HS-5 (cell line): ENCODE measurements at regions not wholly inside any gene's neighbourhood (a gene's known extent, or its start where the extent isn't known, plus 50 kb on each side); places are given as distances from the start of the nearest gene placed in this dataset.
"Not testable (repeated sequence)": the region's sequence is repeated elsewhere in the genome, so short reads cannot be mapped to it uniquely, and the experiment has no call there.

Source experiments
- DNase-seq: peaks from one replicate; pipeline ENCODE4 v3.0.0-alpha.2; 2012; ENCODE audit warnings: low read depth

DNA sequence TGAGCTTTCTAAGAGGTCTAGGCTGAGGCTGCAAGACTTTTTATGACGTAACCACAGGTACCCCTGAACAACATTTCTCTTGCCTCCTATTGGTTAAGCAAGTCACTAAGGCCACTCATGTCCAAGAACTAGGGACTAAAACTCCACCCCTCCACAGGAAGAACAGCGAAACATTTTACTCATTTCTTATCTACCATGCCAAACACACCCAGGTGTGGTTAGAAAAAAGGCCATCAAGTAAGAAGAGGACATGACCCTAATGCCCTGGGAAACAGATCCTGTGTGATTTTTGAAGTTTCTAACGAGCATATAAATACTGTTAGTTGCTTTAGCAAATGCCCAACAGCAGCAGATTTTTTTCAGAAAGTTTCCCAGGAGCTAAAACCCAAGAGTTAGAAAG lies 282.4 kb upstream of the DYNLRB2 start:
- DNase-seq: no peak

DNA sequence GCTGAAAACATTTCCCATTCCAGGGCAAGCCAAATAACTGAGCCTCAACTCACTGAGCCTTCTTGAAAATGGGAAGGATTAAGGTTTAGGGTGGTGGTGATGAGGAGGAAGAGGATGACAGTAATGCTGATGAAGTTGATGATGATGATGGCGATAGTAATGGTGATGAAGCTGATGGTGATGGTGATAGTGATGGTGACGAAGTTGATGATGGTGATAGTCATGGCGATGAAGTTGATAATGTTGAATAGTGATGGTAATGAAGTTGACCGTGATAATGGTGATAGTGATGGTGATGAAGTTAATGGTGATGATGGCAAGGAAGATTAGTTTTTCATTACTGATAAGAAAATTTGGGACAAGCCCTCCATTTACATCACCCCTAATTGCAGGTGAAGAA lies 285.8 kb upstream of the DYNLRB2 start:
- no peak for DNase-seq

DNA sequence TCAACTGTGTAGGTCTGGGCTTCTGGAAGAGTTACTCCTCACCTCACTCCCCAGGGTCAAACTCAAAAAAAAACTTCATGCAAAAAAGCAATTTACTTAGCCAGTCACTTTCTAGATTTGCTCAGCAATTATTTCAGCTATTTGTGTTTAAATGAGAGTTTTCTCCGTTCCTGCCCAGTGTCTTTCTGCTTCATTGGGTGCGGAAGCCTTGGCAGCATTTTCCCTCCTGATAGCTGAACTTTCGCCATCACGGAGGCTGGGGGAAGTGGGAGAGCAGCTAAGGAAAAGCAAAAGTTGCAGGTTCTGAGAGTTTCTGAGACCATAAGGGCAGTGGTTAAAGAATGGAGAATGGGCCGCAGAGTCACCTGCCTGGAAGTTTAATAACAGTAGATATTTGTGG lies 287.1 kb upstream of the DYNLRB2 start:
- no peak for DNase-seq

DNA sequence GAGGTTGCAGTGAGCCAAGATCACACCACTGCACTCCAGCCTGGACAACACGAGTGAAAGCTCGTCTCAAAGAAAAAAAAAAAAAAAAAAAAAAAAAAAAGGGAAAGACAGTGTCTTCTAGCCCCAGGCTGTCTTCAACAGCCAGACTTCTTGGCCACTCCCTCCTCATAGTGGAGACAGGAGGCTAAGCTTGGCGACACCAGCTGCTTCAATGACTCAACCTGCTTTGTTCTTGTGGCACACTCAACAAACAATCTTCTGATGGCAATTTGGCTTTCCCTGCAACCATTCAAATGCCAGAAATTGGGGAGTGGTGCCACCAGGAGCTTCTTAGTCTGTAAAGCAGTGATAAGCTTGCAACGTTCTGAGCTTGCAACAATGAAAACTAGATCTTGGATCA lies 290.4 kb upstream of the DYNLRB2 start:
- DNase-seq: no peak

DNA sequence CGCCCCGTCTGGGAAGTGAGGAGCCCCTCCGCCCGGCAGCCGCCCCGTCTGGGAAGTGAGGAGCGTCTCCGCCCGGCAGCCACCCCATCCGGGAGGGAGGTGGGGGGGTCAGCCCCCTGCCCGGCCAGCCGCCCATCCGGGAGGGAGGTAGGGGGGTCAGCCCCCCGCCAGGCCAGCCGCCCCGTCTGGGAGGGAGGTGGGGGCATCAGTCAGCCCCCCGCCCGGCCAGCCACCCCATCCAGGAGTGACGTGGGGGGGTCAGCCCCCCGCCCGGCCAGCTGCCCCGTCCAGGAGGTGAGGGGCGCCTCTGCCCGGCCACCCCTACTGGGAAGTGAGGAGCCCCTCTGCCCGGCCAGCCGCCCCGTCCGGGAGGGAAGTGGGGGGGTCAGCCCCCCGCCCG lies 297.5 kb upstream of the DYNLRB2 start:
- DNase-seq: not testable (repeated sequence)

DNA sequence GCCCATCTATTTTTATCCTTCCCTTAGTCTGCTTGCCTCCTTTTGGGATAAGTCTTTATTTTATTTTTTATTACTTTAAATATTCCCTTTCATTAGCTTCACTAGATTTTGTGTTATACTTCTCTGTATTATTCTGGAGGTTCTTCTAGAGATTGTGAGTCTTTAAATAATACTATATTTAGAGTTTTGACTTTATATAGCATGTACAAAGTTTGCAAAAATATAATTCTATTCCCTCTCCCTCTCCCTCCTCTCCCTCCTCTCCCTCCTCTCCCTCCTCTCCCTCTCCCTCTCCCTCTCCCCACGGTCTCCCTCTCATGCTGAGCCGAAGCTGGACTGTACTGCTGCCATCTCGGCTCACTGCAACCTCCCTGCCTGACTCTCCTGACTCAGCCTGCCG lies 298.5 kb upstream of the DYNLRB2 start:
- not testable (repeated sequence) for DNase-seq

DNA sequence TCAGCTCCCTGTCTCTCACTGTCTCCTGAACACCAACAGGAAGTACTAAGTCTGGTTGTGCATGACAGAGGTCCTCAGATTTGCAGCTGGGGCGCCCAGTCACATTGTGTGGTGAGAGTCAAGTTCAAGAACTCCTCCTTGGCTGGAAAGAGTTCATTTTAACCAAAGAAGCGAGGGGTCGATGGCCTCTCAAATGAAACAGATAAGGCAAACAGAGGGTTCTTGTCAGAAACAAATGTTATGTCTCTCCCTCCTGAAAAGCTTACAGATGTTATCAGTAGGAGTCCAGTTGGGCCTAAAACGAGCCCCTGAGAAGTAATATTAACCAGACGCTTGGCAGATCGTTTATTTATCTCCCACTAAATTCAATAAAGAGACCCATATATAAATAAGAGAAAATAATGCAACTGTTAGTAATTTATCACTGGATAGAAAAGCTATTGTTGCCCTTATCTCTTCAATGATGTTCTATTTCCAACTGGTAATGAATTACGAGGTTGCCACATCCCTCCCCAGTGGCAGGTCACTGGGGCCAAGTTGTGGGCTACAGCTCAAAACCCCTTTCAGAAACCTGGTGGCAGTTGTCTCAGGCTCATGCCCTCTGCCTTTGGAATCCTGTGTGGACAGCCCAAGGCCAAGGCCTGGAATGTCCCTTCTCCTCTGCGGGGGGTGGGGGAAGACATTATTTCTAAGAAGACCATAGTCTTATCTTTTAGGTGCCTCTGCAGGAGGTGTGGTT lies 307.5 kb upstream of the DYNLRB2 start:
- no peak for DNase-seq

DNA sequence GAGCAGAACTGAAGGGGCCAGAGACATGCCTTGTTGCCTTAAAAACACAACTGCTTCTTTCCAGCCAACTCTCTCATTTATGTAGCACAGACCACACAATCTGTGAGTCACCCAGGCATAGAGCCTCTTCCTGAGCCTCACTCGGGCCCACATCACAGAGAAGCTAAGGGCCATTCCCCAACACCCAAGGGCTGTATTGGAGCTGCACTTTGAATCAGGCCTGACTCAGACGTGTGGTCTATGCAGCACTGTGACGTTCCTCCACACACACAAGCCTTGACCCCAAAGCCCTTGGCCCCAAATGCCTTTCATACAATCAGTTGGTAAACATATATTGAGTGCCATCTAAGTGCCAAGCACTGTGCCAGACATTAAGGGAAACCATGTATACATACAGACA lies 308.9 kb upstream of the DYNLRB2 start:
- DNase-seq: peak; percentile 2

DNA sequence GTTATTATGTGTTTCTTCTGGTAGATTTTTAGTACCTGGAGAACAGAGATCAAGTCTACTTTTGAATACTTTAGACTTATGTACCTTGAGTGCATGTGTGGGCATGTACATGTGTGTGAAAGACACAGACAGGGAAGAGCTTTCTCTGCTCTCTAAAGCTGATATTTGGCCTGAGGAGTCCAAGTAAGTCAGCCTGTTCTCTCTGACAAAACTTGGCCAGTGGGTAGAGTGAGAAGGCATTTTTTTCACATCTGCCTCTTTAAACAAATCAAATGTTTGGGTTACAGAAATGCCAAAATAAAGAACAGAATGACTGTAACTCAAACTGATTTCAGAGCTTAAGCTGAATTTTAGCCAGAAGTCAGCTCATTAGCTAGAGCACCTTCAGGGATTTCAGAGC lies 309.7 kb upstream of the DYNLRB2 start:
- no peak for DNase-seq

DNA sequence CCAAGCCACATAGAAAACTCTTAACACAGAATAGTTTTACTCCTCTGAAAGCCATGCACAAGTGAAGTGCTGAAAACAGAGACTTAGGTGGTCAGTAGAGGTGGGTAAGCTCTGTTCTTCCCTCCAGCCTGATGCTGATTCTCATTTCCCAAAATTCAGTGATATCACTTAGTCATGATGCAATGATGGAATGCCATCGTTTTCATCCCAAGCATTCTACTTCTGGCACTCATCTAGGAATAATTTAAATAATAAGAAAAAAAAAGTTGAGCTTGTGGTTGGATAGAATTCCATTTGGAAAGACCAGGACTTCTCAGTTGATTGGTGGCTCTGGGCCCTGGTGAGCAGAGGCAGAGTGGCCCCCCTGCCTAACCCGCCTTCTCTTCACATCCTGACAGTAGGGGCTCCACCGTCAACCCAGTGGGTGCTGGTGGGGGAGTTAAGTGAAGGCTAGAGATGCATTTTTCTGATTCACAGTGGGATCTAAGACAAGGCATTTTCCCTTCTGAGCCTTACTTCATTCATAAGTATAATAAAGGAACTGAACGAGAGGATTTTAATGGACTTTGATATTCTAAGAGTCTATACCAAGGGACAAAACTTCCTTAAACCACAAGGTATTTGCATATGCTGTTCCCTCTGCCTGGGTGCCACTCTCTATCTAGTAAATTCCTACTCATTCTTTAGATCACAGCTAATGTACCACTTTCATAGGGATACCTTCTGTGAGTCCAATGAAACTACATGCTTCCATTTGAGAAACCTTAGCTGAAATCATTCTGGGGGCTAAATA lies 310.3 kb upstream of the DYNLRB2 start:
- DNase-seq: no peak

DNA sequence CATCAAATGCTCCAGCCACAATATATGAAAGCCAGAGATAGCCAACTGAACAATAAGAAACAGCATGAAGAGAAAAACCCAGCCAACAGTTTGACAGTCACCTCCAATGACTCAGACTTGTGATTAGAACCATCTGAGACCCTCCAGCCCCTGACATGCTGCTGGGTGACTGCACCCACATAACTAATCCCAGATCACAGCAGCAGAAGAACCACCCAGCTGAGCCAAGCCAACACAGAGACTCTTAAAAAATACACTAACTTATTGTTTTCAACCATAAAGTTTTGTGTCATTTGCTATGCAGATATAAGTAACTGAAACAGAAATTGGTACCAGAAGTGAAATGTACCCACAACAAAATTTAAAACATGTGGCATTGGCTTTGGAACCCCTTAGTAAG lies 314.3 kb upstream of the DYNLRB2 start:
- no peak for DNase-seq

DNA sequence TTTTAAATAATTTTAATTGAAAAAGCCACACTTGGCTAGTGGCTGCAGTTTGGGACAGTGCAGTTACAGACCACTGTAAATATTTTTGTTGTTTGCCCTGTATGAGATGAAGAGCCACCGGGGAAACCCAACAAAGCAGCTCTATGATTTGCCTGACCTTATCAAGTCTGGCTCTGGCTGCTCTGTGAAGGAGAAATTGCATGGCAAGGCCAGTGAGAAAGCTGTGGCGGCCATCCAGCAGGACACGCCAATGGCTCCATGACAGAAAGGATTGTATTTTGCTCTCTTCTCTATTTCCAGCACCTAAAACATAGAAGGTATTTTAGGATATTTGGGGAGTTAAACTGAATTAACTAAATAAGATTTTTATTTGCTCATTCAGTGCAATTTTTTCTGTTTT lies 330.0 kb upstream of the DYNLRB2 start:
- no peak for DNase-seq

DNA sequence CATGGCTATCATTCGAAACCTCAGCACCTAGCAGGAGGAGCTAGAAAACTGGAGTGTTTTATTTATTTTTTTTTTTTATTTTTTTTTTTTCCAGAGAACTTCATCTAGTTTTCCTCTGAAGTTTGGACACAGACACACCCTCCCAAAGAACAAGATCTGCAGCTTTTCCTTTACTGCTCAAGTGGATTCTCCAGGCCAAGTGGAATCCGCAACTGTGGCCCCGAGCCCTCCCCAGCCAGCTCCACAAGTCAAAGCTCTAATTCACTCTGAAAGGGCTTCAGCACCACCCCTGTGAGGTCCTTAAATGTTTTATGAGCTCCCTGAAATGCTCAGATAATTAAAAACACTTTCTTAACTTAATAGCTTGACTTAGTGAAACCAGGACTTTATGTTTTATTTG lies 332.1 kb upstream of the DYNLRB2 start:
- DNase-seq: no peak

DNA sequence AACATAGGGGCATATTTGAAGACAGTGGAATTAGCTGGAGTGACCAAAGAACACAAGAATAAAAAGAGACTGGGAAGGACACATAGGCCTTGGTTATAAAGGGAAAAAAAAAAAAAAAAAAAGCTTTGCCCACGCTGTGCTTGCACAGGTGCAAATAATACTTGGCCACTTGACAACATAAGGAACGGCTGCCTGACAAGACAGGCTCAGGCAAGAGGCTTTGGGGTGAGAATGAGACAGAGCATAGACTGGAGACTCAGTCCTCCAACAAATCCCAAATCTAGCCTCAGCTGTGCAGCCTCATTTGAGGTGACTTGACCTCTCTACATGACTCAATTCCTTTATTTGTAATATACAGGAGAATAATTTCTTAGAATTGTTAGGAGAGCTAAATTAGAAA lies 332.8 kb upstream of the DYNLRB2 start:
- DNase-seq: no peak

DNA sequence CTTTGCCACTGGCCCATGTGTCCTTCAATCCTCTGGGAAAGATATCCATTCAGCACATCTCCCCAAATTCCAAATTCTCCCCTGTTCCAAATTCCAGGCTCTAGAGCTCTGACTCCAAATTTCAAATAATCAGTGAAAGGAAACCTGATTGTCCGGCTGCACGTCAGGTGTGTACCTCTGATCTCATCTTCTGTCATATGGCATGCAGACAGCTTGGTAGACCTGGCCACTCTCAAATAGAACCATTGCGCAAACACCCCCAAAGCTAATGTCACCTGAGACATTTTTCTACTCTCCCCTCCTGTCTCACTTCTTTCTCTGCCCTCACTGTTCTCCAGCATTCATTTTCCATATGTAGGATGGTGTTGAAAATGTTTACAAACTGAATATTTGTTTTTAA lies 337.0 kb upstream of the DYNLRB2 start:
- no peak for DNase-seq

DNA sequence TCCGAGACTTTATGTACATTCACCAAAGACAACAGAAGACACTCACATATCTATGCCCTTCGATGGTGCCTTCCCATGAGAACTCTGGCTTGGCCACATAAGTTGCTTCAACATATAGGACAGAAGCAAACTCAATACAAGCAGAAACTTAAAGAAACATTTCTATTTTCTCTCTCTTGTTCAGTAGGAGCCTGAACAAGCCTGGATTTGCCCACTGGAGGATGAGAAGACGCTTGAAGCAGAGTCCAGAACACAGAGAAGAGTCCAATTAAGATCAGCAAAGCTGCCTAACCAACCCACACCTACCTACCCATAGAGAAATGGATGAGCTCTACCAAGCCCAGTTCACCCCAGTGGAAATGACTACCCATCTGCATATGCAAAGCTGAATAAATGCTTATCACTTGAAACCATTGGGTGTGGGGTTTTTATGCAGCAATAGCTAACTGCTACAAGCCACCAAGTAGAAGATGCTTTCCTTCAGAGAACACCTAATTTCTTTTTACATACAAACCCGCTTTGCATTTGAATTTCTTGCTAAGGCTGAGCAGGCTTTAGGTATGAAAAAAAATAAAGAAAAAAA lies 337.9 kb upstream of the DYNLRB2 start:
- DNase-seq: no peak

DNA sequence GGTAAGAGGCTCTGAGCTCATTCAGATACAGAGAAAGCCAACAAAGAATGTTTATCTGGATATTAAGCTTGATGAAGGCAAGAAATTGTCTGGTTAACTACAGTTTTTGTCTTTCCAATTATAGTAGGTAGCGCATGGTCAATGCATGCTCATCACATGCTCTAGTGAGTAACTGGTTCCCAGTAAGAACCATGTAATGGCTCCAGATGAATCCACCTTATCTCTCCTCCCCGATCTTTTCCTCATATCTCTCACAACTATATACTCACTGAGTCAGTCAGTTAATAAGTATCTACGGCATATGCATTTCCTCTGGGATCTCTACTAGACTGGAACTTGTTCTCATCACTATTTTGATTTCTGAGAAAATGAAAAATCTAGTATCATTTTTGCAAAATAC lies 340.7 kb upstream of the DYNLRB2 start:
- no peak for DNase-seq

DNA sequence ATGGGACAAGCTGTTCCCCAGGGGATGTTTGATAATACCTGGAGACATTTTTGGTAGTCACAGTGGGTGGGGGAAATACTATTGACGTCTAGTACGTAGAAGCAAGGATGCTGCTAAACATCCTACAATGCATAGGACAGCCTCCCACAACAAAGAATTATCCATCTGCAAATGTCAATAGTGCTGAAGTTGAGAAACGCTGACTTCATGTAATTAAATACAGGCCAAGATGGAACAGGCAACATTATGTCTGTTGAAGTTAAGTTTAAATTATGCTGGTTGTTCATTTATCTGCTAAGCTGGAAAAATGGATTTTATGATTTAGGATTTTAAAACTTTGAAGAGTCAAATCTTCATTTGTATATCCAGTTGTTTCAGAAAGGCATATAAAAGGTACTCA lies 341.2 kb upstream of the DYNLRB2 start:
- no peak for DNase-seq

DNA sequence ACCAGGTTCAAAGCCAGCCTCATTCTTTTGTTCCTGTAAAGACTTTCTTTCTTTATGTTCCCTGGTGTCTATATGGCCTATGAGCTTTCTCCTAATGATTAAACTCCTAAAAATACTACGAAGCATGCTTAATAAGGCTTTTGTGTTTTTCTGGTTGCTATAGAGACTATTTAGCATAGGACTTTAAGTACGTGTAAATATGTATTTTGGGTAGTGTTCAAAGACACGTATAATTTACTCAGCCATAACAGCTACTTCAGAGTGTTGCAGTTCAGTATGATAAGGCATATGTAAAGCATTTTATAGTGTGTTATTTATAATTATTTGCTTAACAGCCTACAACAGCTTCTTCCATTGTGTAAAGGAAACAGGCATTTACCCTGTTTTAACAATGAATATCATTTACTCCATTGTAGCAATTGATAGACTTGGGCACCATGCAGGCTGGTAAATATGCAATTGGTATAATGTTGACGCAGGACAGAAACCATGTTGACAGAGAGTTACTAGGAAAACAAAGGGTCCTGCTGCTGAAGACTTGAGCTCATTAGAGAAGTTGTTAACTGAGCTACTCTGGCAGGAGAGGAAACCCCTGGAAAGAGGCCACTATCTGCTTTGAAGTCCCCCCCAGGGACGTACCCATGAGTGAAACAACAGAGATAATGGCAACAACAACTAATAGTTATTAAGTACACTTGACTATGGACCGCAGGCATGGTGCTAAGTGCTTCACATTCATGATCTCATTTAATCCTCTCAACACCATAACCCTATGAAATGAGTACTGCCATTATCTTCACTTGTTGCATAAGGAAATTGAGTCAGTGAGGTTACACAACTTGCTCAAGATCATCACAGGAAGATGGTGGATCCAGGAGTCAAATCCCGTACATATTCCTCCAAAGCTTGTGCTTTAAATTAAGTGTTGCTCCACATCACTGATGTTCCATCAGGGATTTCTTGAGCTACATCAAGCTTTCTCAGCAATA lies 342.2 kb upstream of the DYNLRB2 start:
- DNase-seq: no peak

DNA sequence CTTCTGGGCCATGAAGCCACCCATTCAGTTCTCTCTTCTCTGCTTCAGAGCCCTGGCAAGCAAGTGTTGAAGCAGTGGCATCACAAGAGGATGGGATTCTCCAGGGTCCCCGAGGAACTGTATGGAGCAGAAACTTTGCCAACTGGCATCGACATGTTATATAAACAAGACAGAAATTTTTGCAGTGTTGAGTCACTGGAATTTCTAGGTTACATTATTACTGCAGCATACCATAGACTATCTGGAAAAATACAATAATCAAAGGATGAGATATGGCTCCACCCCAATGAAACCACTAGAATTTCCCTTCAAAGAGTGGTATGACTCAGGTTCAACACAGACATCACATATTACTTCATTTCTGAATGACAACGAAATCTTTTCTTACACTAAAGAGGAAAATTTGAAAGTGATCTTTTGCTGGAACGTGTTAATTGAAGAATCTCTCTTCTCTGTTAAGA lies 343.0 kb upstream of the DYNLRB2 start:
- peak; percentile 69 for DNase-seq

DNA sequence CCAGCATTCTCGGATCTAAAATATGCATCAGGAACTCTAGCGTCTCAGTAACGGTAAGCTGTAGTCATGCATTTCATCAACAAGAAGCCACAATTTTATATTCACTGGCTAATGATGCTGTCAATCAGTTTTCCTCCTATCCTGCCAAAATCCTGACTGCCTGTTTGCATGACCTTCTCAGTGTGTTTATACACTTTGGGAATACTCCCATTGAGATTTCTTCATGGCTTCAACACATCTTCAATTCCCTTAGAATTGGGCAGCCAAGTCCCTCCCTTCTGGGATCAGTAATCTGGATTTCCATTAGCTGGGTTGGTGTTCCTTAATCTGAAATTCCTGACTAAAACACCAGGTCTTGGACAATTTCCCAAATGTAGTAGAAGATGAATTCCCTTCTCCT lies 348.9 kb upstream of the DYNLRB2 start:
- no peak for DNase-seq
